Neural cell (in vitro differentiated cells): ENCODE measurements at regions not wholly inside any gene's neighbourhood (a gene's known extent, or its start where the extent isn't known, plus 50 kb on each side); places are given as distances from the start of the nearest gene placed in this dataset.

Experiments
- H2AFZ ChIP-seq: fragments of 200-600, 300-800 bp; sonication (generic), shearing (Covaris generic); 2 replicates; pipeline ENCODE4 v1.6.0; 2014; ENCODE audit warnings: low read depth, mild to moderate bottlenecking, antibody characterized with exemption, low read length, moderate library complexity
- H3F3A ChIP-seq: fragments of 200-600 bp; shearing (Covaris generic); 2 replicates; pipeline ENCODE4 v1.6.1; 2016; ENCODE audit warnings: mild to moderate bottlenecking, moderate library complexity, mixed read lengths, antibody characterized with exemption, low read length; ENCODE audit not compliant: insufficient read depth, poor library complexity, severe bottlenecking
- H3K27ac ChIP-seq: fragments of 200-600, 300-800 bp; sonication (generic), shearing (Covaris generic); 2 replicates; pipeline ENCODE4 v1.5.1; 2014; ENCODE audit warnings: mild to moderate bottlenecking, low read length, moderate library complexity
- H3K27me3 ChIP-seq: fragments of 300-800, 200-600 bp; sonication (generic), shearing (Covaris generic); 2 replicates; pipeline ENCODE4 v1.6.0; 2014; ENCODE audit warnings: mild to moderate bottlenecking, low read depth, low read length, moderate library complexity; ENCODE audit not compliant: insufficient read depth
- H3K36me3 ChIP-seq: fragments of 300-800, 200-600 bp; sonication (generic), shearing (Covaris generic); 2 replicates; pipeline ENCODE4 v1.5.1; 2014; ENCODE audit warnings: mild to moderate bottlenecking, antibody characterized with exemption, low read length, moderate library complexity; ENCODE audit not compliant: insufficient read depth
- H3K4me2 ChIP-seq: fragments of 300-800, 200-600 bp; sonication (generic), shearing (Covaris generic); 2 replicates; pipeline ENCODE4 v1.6.0; 2014; ENCODE audit warnings: mild to moderate bottlenecking, low read length
- H3K4me3 ChIP-seq: fragments of 300-800, 200-600 bp; sonication (generic), shearing (Covaris generic); 2 replicates; pipeline ENCODE4 v1.5.1; 2014; ENCODE audit warnings: mild to moderate bottlenecking, low read length, moderate library complexity
- H3K79me2 ChIP-seq: fragments of 200-600 bp; shearing (Covaris generic); replicated peaks from 2 replicates; pipeline ENCODE4 v1.6.0; 2014; ENCODE audit warnings: mild to moderate bottlenecking, low read length, moderate library complexity; ENCODE audit not compliant: insufficient read depth
- H3K9ac ChIP-seq: fragments of 300-800, 200-600 bp; sonication (generic), shearing (Covaris generic); 2 replicates; pipeline ENCODE4 v1.6.1; 2016; ENCODE audit warnings: mild to moderate bottlenecking, low read length, mixed read lengths
- H3K9me2 ChIP-seq: fragments of 200-600 bp; shearing (Covaris generic); 2 replicates; pipeline ENCODE4 v1.6.1; 2016; ENCODE audit warnings: mild to moderate bottlenecking, low read length, mixed read lengths; ENCODE audit not compliant: insufficient read depth
- H3K9me3 ChIP-seq: fragments of 200-600, 300-800 bp; sonication (generic), shearing (Covaris generic); 2 replicates; pipeline ENCODE4 v1.6.1; 2016; ENCODE audit warnings: mild to moderate bottlenecking, mixed run types, low read length, moderate library complexity, mixed read lengths
- H4K20me1 ChIP-seq: fragments of 200-600 bp; shearing (Covaris generic); 2 replicates; pipeline ENCODE4 v1.6.1; 2016; ENCODE audit warnings: mild to moderate bottlenecking, mixed run types; ENCODE audit not compliant: insufficient read depth
- CTCF ChIP-seq: fragments of 450-650 bp; IDR thresholded peaks from 2 replicates; pipeline ENCODE4 v1.5.1; 2014; ENCODE audit warnings: antibody characterized with exemption, mild to moderate bottlenecking, moderate library complexity; ENCODE audit not compliant: poor library complexity, severe bottlenecking
- EP300 ChIP-seq: fragments of 450-650 bp; conservative IDR thresholded peaks from 2 replicates; pipeline ENCODE4 v1.6.1; 2014; ENCODE audit warnings: antibody characterized with exemption, mild to moderate bottlenecking, moderate library complexity; ENCODE audit not compliant: poor library complexity, severe bottlenecking
- EZH2 ChIP-seq: fragments of 200-600, 300-800 bp; shearing (Covaris generic), sonication (generic); IDR thresholded peaks from 2 replicates; pipeline ENCODE4 v1.6.1; 2014; ENCODE audit warnings: antibody characterized with exemption, low read length, borderline replicate concordance, mild to moderate bottlenecking; ENCODE audit not compliant: insufficient read depth, poor library complexity, severe bottlenecking
- MXI1 ChIP-seq: fragments of 450-650 bp; conservative IDR thresholded peaks from 2 replicates; pipeline ENCODE4 v1.6.1; 2014; ENCODE audit warnings: antibody characterized with exemption, mild to moderate bottlenecking; ENCODE audit not compliant: poor library complexity, severe bottlenecking
- POLR2AphosphoS5 ChIP-seq: IDR thresholded peaks from 2 replicates; pipeline ENCODE4 v1.6.1; 2012
- RAD21 ChIP-seq: fragments of 450-650 bp; conservative IDR thresholded peaks from 2 replicates; pipeline ENCODE4 v1.6.1; 2014; ENCODE audit warnings: antibody characterized with exemption, mild to moderate bottlenecking, moderate library complexity
- REST ChIP-seq: IDR thresholded peaks from 2 replicates; pipeline ENCODE4 v1.6.1; 2012; ENCODE audit warnings: borderline replicate concordance
- SMC3 ChIP-seq: fragments of 450-650 bp; conservative IDR thresholded peaks from 2 replicates; pipeline ENCODE4 v1.6.1; 2014; ENCODE audit warnings: antibody characterized with exemption, mild to moderate bottlenecking, moderate library complexity; ENCODE audit not compliant: poor library complexity
- TAF1 ChIP-seq: IDR thresholded peaks from 2 replicates; pipeline ENCODE4 v1.6.1; 2012; ENCODE audit warnings: low read depth

- Histone ChIP-seq H3K4me3 (no peak overlapping the region), H2AFZ (no peak overlapping the region), H3K36me3 (no peaks in the 10 kb centered on the region)
Observed at GRCh38 chr18:34299828-34300227, 75.1 kb upstream of the NOL4 start.

GRCh38 chr18:34311468-34311867 lies 86.8 kb upstream of the NOL4 start:
- no peak overlapping the region for H3K4me3 ChIP-seq
- no peaks in the 10 kb centered on the region for H3K27me3 ChIP-seq
- H3K9me3 ChIP-seq = no peaks in the 10 kb centered on the region
- H2AFZ ChIP-seq = no peak overlapping the region
- H3K4me2 ChIP-seq = no peak overlapping the region
- no peaks in the 10 kb centered on the region for H3F3A ChIP-seq
- no peak overlapping the region for H3K27ac ChIP-seq
- H4K20me1 ChIP-seq = no peaks in the 10 kb centered on the region
- no peaks in the 10 kb centered on the region for H3K36me3 ChIP-seq
- TF ChIP-seq TAF1 = no peak
- TF ChIP-seq CTCF = no peak
- no peak for TF ChIP-seq EP300
- TF ChIP-seq RAD21 = no peak
- no peak for TF ChIP-seq EZH2
- no peak for TF ChIP-seq SMC3
- TF ChIP-seq MXI1 = no peak
- no peak for TF ChIP-seq REST
- H3K9me2 ChIP-seq = no peaks in the 10 kb centered on the region
- H3K9ac ChIP-seq = no peak overlapping the region
- H3K79me2 ChIP-seq = no peaks in the 10 kb centered on the region

More at GRCh38 chr18:34299828-34300227, 75.1 kb upstream of the NOL4 start:
- no peak overlapping the region for H3K9ac ChIP-seq
- H4K20me1 ChIP-seq = no peaks in the 10 kb centered on the region
- H3K9me2 ChIP-seq = no peaks in the 10 kb centered on the region
- no peaks in the 10 kb centered on the region for H3K9me3 ChIP-seq
- no peak overlapping the region for H3K4me2 ChIP-seq
- H3K27me3 ChIP-seq = no peaks in the 10 kb centered on the region
- no peak overlapping the region for H3K27ac ChIP-seq
- TF ChIP-seq TAF1 (no peak), POLR2AphosphoS5 (peak; percentile 20)
- no peaks in the 10 kb centered on the region for H3F3A ChIP-seq
- no peaks in the 10 kb centered on the region for H3K79me2 ChIP-seq

- no peaks in the 10 kb centered on the region for H3K79me2 ChIP-seq
Observed at GRCh38 chr18:34314847-34315246, 90.1 kb upstream of the NOL4 start.

More at GRCh38 chr18:34314847-34315246, 90.1 kb upstream of the NOL4 start:
- Histone ChIP-seq H3K27ac (no peak overlapping the region), H3K36me3 (no peaks in the 10 kb centered on the region), H3K9me2 (no peaks in the 10 kb centered on the region), H3K27me3 (no peaks in the 10 kb centered on the region), H2AFZ (no peak overlapping the region), H3F3A (no peaks in the 10 kb centered on the region), H3K9me3 (no peaks in the 10 kb centered on the region), H3K4me3 (no peak overlapping the region), H3K9ac (no peak overlapping the region), H3K4me2 (no peak overlapping the region), H4K20me1 (no peaks in the 10 kb centered on the region)
- TF ChIP-seq EZH2 = no peak
- TF ChIP-seq TAF1 = no peak
- no peak for TF ChIP-seq CTCF
- no peak for TF ChIP-seq REST
- no peak for TF ChIP-seq MXI1
- no peak for TF ChIP-seq RAD21
